ENCODE measurements at regions not wholly inside any gene's neighbourhood (a gene's known extent, or its start where the extent isn't known, plus 50 kb on each side); places are given as distances from the start of the nearest gene placed in this dataset.

DNA sequence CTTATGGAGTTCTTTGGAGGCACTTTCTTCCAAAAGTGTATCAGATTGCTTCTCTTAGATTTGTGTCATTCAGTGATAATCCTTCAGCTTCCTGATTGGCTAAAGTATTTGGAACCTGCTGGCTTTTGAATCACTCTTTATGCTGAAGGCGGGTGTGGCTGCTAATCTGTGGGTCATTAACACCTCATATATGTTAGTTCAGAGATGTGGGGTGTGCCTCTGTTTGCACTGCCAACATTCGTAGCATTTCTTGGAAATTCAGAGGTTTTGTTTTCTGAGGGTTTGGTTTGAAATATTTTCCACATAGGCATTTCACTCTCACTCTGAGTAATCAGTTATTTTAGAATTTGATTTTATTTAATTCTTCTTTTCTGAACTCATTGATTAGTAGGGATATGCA lies 1604.4 kb upstream of the ACVR2A start:
- no peak for TF ChIP-seq CTCF (IDR thresholded peaks at IDR 0.05)
- TF ChIP-seq POLR2A (IDR thresholded peaks at IDR 0.05) = no peak
